Peyer's patch (tissue), 4 donors: ENCODE measurements at regions not wholly inside any gene's neighbourhood (a gene's known extent, or its start where the extent isn't known, plus 50 kb on each side); places are given as distances from the start of the nearest gene placed in this dataset.

Experiments
- CTCF ChIP-seq, 6 experiments: fragments of 450-650 bp in 4 of 6; fragments of 200-600 bp in 2 of 6; sonication (generic) in 1 of 6; IDR thresholded peaks; one replicate each; pipeline ENCODE4 v1.5.1; 2017 to 2019; ENCODE audit warnings: antibody characterized with exemption in 6 of 6, mild to moderate bottlenecking in 3 of 6, moderate library complexity in 1 of 6
- POLR2A ChIP-seq, 2 donors: fragments of 450-650 bp; IDR thresholded peaks; one replicate each; pipeline ENCODE4 v1.5.1; 2017; ENCODE audit warnings: antibody characterized with exemption in 2 of 2, mild to moderate bottlenecking in 2 of 2, moderate library complexity in 2 of 2

- TF ChIP-seq CTCF (IDR thresholded peaks at IDR 0.05) (no peak), POLR2A (IDR thresholded peaks at IDR 0.05) (no peak)
These were observed 68.6 kb upstream of the GDF10 start for GRCh38 chr10:47231414-47231813.
